HepG2 (cell line): ENCODE measurements at regions not wholly inside any gene's neighbourhood (a gene's known extent, or its start where the extent isn't known, plus 50 kb on each side); places are given as distances from the start of the nearest gene placed in this dataset.

Experiments used
- ARID5B ChIP-seq: IDR thresholded peaks from 2 replicates; pipeline ENCODE4 v1.4.0; 2020; ENCODE audit warnings: mild to moderate bottlenecking, missing genetic modification reagents
- ATF1 ChIP-seq: IDR thresholded peaks from 2 replicates; pipeline ENCODE4 v1.6.1; 2016; ENCODE audit warnings: mild to moderate bottlenecking, control low read depth
- ATF7 ChIP-seq, 2 experiments: fragments of 450-650 bp in 1 of 2; sonication (generic) in 1 of 2; formaldehyde crosslinking in 1 of 2; IDR thresholded peaks; 2 replicates each; pipeline versions ENCODE4 v1.4.0 to v1.6.1; 2016 to 2020; ENCODE audit warnings: antibody characterized with exemption in 1 of 2, mild to moderate bottlenecking in 1 of 2, missing genetic modification reagents in 1 of 2
- EEA1 ChIP-seq: sonication (generic); formaldehyde crosslinking; IDR thresholded peaks from 2 replicates; pipeline ENCODE4 v1.5.1; 2020; ENCODE audit warnings: mild to moderate bottlenecking, missing genetic modification reagents, borderline replicate concordance
- ISL2 ChIP-seq: sonication (generic); formaldehyde crosslinking; IDR thresholded peaks from 2 replicates; pipeline ENCODE4 v1.5.0; 2020; ENCODE audit warnings: missing genetic modification reagents
- JUNB ChIP-seq: sonication (generic); formaldehyde crosslinking; IDR thresholded peaks from 2 replicates; pipeline ENCODE4 v1.8.0; 2022; ENCODE audit warnings: missing genetic modification reagents, mild to moderate bottlenecking, borderline replicate concordance
- MAFF ChIP-seq: IDR thresholded peaks from 2 replicates; pipeline ENCODE4 v1.6.1; 2011; ENCODE audit warnings: low read depth, low read length, improper control_type of control experiment
- MAX ChIP-seq: IDR thresholded peaks from 2 replicates; pipeline ENCODE4 v1.6.1; 2012; ENCODE audit warnings: inconsistent platforms
- MEIS2 ChIP-seq: sonication (generic); formaldehyde crosslinking; IDR thresholded peaks from 2 replicates; pipeline ENCODE4 v1.9.0; 2021; ENCODE audit warnings: mild to moderate bottlenecking, missing genetic modification reagents
- MIER3 ChIP-seq: IDR thresholded peaks from 2 replicates; pipeline ENCODE4 v1.6.1; 2016; ENCODE audit warnings: missing compliant biosample characterization, borderline replicate concordance
- ONECUT2 ChIP-seq: sonication (generic); formaldehyde crosslinking; IDR thresholded peaks from 2 replicates; pipeline ENCODE4 v1.4.0; 2020; ENCODE audit warnings: missing genetic modification reagents
- PBX2 ChIP-seq: IDR thresholded peaks from 2 replicates; pipeline ENCODE4 v1.6.1; 2016; ENCODE audit warnings: control low read depth
- POLR2AphosphoS2 ChIP-seq: IDR thresholded peaks from 2 replicates; pipeline ENCODE4 v1.6.1; 2011; ENCODE audit warnings: low read depth, low read length, improper control_type of control experiment
- RBAK ChIP-seq: sonication (generic); formaldehyde crosslinking; IDR thresholded peaks from 2 replicates; pipeline ENCODE4 v1.5.1; 2020; ENCODE audit warnings: mild to moderate bottlenecking, missing genetic modification reagents
- SAP130 ChIP-seq: IDR thresholded peaks from 2 replicates; pipeline ENCODE4 v1.6.1; 2016; ENCODE audit warnings: low read depth
- SP1 ChIP-seq, 2 experiments: fragments of 450-650 bp in 1 of 2; sonication (generic) in 1 of 2; formaldehyde crosslinking in 1 of 2; IDR thresholded peaks; 2 replicates each; pipeline versions ENCODE4 v1.4.0 to v1.6.1; 2016 to 2020; ENCODE audit warnings: missing genetic modification reagents in 1 of 2
- USF2 ChIP-seq, 2 experiments: sonication (generic) in 1 of 2; formaldehyde crosslinking in 1 of 2; IDR thresholded peaks; 2 replicates each; pipeline versions ENCODE4 v1.5.1 to v1.6.1; 2011 to 2020; ENCODE audit warnings: borderline replicate concordance in 1 of 2, low read depth in 1 of 2, low read length in 1 of 2, mild to moderate bottlenecking in 1 of 2, missing genetic modification reagents in 1 of 2, moderate library complexity in 1 of 2
- WIZ ChIP-seq: sonication (generic); formaldehyde crosslinking; IDR thresholded peaks from 2 replicates; pipeline ENCODE4 v1.5.1; 2020; ENCODE audit warnings: mild to moderate bottlenecking, missing genetic modification reagents
- ZMYM3 ChIP-seq: sonication (generic); formaldehyde crosslinking; IDR thresholded peaks from 2 replicates; pipeline ENCODE4 v1.5.1; 2020; ENCODE audit warnings: mild to moderate bottlenecking, missing genetic modification reagents
- ZNF160 ChIP-seq: sonication (generic); formaldehyde crosslinking; IDR thresholded peaks from 2 replicates; pipeline ENCODE4 v1.8.0; 2022; ENCODE audit warnings: mild to moderate bottlenecking, inconsistent platforms, missing genetic modification reagents
- ZNF33B ChIP-seq: sonication (generic); formaldehyde crosslinking; IDR thresholded peaks from 2 replicates; pipeline ENCODE4 v1.5.1; 2020; ENCODE audit warnings: mild to moderate bottlenecking, missing genetic modification reagents
- ZNF501 ChIP-seq: sonication (generic); formaldehyde crosslinking; IDR thresholded peaks from 2 replicates; pipeline ENCODE4 v1.5.1; 2020; ENCODE audit warnings: mild to moderate bottlenecking, moderate library complexity, missing genetic modification reagents
- ZNF543 ChIP-seq: sonication (generic); formaldehyde crosslinking; IDR thresholded peaks from 2 replicates; pipeline ENCODE4 v1.4.0; 2020; ENCODE audit warnings: mild to moderate bottlenecking, missing genetic modification reagents
- ZNF678 ChIP-seq: sonication (generic); formaldehyde crosslinking; IDR thresholded peaks from 2 replicates; pipeline ENCODE4 v1.4.0; 2020; ENCODE audit warnings: mild to moderate bottlenecking, missing genetic modification reagents
- ZNF766 ChIP-seq: sonication (generic); formaldehyde crosslinking; IDR thresholded peaks from 2 replicates; pipeline ENCODE4 v1.5.0; 2020; ENCODE audit warnings: missing genetic modification reagents, borderline replicate concordance

GRCh38 chr5:74946471-74946870 is 80.3 kb upstream of the FAM169A start (continued):
- TF ChIP-seq USF2 (IDR thresholded peaks at IDR 0.05; ENCODE audit: low read depth, low read length), result no peak
- TF ChIP-seq USF2 (CRISPR knock-in tag; IDR thresholded peaks at IDR 0.05; ENCODE audit: borderline replicate concordance), result no peak
- no peak for TF ChIP-seq POLR2AphosphoS2
- 0 out of 2 replicates have a peak, but pooled peaks have one; percentile 38 for TF ChIP-seq MAX
- TF ChIP-seq EEA1 (CRISPR knock-in tag), result no peak
- peak; percentile 85 for TF ChIP-seq ARID5B (CRISPR knock-in tag)
- 0 out of 2 replicates have a peak, but pooled peaks have one; percentile 5 for TF ChIP-seq ONECUT2 (CRISPR knock-in tag)
- TF ChIP-seq SP1 (IDR thresholded peaks at IDR 0.05), result no peak
- no peak for TF ChIP-seq SP1 (CRISPR knock-in tag; IDR thresholded peaks at IDR 0.05)
- peak; percentile 86 for TF ChIP-seq MEIS2 (CRISPR knock-in tag)
- 0 out of 2 replicates have a peak, but pooled peaks have one; percentile 46 for TF ChIP-seq WIZ (CRISPR knock-in tag)
- no peak for TF ChIP-seq ZNF501 (CRISPR knock-in tag)
- TF ChIP-seq ZNF33B (CRISPR knock-in tag), result no peak
- TF ChIP-seq ZNF543 (CRISPR knock-in tag), result no peak
- TF ChIP-seq ATF7 (IDR thresholded peaks at IDR 0.05), result no peak
- TF ChIP-seq ATF7 (CRISPR knock-in tag; IDR thresholded peaks at IDR 0.05), result no peak
- no peak for TF ChIP-seq ZNF678
- 0 out of 2 replicates have a peak, but pooled peaks have one; percentile 36 for TF ChIP-seq ZMYM3
- peak; percentile 86 for TF ChIP-seq PBX2 (CRISPR knock-in tag)
- 0 out of 2 replicates have a peak, but pooled peaks have one; percentile 47 for TF ChIP-seq JUNB (CRISPR knock-in tag)
- peak; percentile 52 for TF ChIP-seq SAP130 (CRISPR knock-in tag)
- peak; percentile 40 for TF ChIP-seq MAFF
- TF ChIP-seq ZNF766 (CRISPR knock-in tag), result no peak
- TF ChIP-seq ATF1 (CRISPR knock-in tag), result no peak
- no peak for TF ChIP-seq ZNF160
- 0 out of 2 replicates have a peak, but pooled peaks have one; percentile 20 for TF ChIP-seq ISL2 (CRISPR knock-in tag)
- TF ChIP-seq MIER3 (CRISPR knock-in tag), result 0 out of 2 replicates have a peak, but pooled peaks have one; percentile 31
- TF ChIP-seq RBAK, result no peak
